GM21528 (cell line): ENCODE measurements at regions not wholly inside any gene's neighbourhood (a gene's known extent, or its start where the extent isn't known, plus 50 kb on each side); places are given as distances from the start of the nearest gene placed in this dataset.

ENCODE experiments used
- ATAC-seq: cut with Tn5 transposase; IDR thresholded peaks from one replicate; pipeline ENCODE4 v1.9.1; 2021; ENCODE audit warnings: mild to moderate bottlenecking, moderate library complexity; ENCODE audit not compliant: unreplicated experiment, low FRiP score

- ATAC-seq: no peak
Observed at GRCh38 chr5:44440186-44440585, 51.0 kb upstream of the FGF10 start.
